GM15510 (cell line): ENCODE measurements at regions not wholly inside any gene's neighbourhood (a gene's known extent, or its start where the extent isn't known, plus 50 kb on each side); places are given as distances from the start of the nearest gene placed in this dataset.

Experiments
- POLR2A ChIP-seq: IDR thresholded peaks from 3 replicates; pipeline ENCODE4 v1.6.1; 2011; ENCODE audit warnings: borderline replicate concordance; ENCODE audit not compliant: insufficient read length; ENCODE audit errors: extremely low read depth

DNA sequence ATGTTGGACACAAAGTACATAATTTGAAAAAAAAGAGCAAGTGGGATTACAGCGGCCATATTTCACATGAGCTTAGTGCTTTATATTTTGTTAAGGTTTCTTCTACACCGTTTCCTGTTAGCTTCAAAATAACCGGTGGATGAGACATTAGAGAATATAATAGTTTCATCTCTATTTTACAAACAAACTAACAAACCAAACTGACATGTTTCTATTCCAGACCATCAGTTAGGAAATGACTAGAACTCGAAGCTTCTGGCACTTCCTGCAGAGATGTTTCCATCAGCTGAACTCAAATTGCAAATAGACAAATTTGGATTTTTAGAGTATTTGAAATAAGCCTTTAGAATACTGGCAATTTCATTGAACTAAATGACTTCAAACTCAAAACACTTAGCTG is 86.5 kb downstream of the MTRR start:
- no peak for TF ChIP-seq POLR2A

GRCh38 chr5:7957329-7957728 is 88.4 kb downstream of the MTRR start:
- no peak for TF ChIP-seq POLR2A

DNA sequence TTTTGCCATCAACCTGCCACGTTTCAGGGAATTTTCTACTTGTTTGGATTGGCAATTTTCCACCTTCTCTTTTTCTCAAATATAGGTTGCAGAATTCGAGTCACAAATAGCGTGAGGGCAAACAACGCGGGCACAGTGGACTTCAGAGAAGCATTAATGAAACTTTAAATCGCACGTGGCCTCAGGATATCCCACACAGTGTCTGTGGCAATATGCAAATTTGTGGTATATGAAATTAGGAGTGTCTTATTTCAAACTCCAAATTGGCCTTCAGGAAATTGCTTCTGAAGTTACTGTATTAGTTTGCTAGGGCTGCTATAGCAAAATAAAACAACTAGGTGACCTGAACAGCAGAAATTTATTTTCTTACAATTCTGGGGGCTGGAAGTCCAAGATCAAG is 91.2 kb downstream of the MTRR start:
- no peak for TF ChIP-seq POLR2A

DNA sequence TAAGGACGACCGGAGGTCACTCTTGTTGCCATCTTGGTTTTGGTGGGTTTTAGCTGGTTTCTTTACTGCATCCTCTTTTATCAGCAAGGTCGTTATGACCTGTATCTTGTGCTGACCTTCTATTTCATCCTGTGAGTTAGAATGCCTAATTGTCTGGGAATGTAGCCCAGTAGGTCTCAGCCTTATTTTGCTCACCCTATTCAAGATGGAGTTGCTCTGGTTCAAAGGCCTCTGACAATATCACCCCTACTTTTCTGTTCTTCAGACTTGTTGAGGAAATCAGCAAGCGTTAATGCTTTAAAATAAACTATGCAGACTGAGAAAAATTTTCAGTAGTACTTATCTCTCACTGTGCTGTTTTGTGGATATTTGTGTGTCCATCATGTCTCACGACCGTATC is 92.6 kb downstream of the MTRR start:
- no peak for TF ChIP-seq POLR2A

DNA sequence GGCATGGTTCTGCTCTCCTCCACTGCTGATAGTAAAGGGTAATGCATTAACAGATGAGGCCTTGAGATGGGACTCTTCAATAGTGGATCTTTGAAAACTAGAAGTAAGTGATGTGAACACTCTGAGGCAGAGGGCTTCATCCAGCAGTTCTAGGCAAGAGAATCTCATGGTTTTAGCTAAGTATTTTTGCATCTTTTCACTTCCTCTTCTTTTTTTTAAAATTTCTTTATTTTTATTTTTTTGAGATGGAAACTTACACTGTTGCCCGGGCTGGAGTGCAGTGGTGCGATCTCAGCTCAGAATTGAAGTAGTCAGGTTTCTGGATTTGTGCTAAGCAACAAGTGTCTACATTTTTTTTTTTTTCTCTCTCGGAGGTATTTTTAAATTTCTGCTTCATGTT is 101.9 kb downstream of the MTRR start:
- no peak for TF ChIP-seq POLR2A

GRCh38 chr5:7976411-7977190 is 107.7 kb downstream of the MTRR start:
- no peak for TF ChIP-seq POLR2A

DNA sequence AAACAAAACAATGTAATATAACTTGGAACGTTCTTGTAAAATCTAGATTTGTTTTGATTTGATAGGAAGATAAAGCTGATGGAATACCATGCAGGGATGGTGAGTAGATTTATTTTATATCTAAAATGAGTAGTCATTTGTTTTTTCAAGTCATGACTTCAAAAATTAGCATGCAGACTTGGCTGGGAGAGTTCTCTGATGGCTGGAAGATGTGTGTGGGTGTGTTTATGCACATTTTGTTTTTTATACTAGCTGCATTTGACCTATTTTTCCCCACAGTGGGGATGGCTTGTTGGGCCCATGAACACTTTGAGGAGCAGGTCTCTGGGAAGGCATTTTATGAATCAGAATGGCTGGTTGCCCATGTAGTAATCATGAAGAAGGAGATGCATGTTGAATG is 109.2 kb downstream of the MTRR start:
- TF ChIP-seq POLR2A, result no peak

DNA sequence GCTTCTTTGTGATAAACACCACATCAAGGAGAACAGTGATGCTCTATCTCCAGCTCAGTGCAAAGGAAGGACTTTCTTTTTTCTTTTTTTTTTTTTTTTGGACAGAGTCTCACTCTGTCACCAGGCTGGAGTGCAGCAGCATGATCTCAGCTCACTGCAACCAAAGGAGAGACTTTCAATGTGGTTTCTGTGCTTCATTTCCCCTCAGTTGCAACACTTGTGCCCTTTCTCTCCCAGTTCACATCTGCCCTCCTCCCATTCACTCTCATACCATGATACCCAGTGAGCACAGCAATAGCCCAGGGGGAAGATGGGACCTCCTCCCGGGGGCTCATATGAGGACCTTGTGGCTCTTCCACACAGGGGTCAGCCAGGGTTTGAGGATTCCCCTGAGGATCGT is 110.0 kb downstream of the MTRR start:
- no peak for TF ChIP-seq POLR2A

DNA sequence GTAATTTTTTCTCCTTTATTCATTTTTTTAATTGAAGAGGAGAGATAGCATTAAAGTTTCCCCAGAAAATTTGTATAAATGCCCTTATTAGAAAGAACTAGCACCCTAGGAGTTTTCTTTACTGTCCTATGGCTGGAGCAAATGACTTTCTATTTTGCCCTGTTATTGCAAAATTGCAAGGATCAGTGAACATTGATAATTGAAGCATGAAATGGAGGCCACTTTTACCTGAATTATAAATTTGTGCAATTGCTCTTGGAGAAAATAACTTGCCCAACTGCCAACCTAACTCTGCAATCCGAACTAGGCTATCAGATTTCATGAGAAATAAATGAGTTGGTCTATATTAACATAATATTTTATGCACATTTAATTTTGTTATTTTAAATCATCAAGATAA is 111.9 kb downstream of the MTRR start:
- no peak for TF ChIP-seq POLR2A

- no peak for TF ChIP-seq POLR2A
Measured at GRCh38 chr5:7983433-7983832, 114.5 kb downstream of the MTRR start.

DNA sequence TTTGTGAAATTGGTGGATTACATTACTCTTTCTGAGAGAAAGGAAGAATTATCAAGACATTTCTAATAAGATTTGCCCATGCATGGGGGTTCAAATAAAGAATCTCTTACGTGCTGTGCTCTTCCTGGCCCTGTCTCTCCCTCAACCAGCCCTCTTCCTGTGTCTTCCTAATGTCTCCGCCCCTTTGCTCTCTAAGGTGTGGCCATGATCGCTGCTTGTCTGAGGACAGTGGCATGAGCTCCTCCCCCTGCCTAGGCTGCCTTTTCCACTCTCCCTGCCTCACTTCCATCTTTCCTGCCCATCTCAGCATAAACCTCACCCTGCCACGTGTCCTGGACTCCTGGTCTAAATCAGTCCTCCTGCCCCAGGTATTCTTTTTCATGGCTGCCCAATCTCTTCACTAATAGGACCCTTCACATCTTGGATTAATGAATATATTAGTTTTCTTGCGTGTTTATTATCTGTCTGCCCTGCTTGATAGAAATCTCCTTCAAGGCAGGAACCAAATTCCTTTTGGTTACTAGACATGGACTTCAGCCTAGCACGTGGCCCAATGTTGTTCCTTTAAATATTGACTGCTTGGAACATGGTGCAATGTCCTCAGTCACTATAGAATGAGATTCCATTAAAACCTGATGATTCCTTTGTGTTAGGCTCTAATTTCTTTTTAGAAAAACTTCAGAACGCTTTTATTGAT is 122.3 kb downstream of the MTRR start:
- TF ChIP-seq POLR2A, result no peak

GRCh38 chr5:7995688-7996294 is 126.8 kb downstream of the MTRR start:
- TF ChIP-seq POLR2A, result no peak

GRCh38 chr5:8005416-8005815 is 136.5 kb downstream of the MTRR start:
- TF ChIP-seq POLR2A, result no peak

- TF ChIP-seq POLR2A, result no peak
Measured at GRCh38 chr5:8012131-8012977, 143.4 kb downstream of the MTRR start.

- TF ChIP-seq POLR2A, result no peak
Measured at GRCh38 chr5:8013948-8014710, 145.2 kb downstream of the MTRR start.

- no peak for TF ChIP-seq POLR2A
Measured at GRCh38 chr5:8019719-8020218, 150.8 kb downstream of the MTRR start.
